Astrocyte (in vitro differentiated cells and primary cell): ENCODE measurements at regions not wholly inside any gene's neighbourhood (a gene's known extent, or its start where the extent isn't known, plus 50 kb on each side); places are given as distances from the start of the nearest gene placed in this dataset.

Experiments
- EZH2 ChIP-seq: IDR thresholded peaks from 2 replicates; pipeline ENCODE4 v1.6.1; 2012; ENCODE audit warnings: mild to moderate bottlenecking, low read length, inconsistent platforms; ENCODE audit not compliant: insufficient read depth
- TF ChIP-seq, protein P1 (sequence below): IDR thresholded peaks from 2 replicates; pipeline ENCODE4 v1.5.1; 2011; ENCODE audit warnings: low read depth, mild to moderate bottlenecking, inconsistent platforms, low read length, moderate library complexity; ENCODE audit not compliant: insufficient read depth

DNA sequence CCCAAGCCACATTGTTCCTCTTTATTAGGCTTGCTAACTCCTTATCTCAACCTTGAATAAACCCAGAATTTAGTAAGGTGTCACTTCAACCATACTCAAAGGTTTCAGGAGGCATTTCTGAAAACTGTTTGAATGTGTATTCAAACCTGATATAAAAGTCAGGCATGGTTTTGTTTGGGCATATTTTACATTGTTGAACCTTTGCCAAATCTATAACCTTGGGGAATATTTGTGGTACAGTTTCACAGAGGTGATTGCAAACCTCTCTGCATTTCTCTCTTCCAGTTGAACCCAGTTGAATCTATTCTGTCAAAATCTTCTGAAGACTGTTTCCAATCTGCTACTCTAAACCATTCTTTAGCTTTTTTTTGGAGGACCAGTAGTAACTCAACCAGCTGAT, 409.0 kb downstream of the TECRL start:
- TF ChIP-seq EZH2: no peak
- TF ChIP-seq, protein P1, sequence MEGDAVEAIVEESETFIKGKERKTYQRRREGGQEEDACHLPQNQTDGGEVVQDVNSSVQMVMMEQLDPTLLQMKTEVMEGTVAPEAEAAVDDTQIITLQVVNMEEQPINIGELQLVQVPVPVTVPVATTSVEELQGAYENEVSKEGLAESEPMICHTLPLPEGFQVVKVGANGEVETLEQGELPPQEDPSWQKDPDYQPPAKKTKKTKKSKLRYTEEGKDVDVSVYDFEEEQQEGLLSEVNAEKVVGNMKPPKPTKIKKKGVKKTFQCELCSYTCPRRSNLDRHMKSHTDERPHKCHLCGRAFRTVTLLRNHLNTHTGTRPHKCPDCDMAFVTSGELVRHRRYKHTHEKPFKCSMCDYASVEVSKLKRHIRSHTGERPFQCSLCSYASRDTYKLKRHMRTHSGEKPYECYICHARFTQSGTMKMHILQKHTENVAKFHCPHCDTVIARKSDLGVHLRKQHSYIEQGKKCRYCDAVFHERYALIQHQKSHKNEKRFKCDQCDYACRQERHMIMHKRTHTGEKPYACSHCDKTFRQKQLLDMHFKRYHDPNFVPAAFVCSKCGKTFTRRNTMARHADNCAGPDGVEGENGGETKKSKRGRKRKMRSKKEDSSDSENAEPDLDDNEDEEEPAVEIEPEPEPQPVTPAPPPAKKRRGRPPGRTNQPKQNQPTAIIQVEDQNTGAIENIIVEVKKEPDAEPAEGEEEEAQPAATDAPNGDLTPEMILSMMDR: no peak
